ENCODE measurements at regions not wholly inside any gene's neighbourhood (a gene's known extent, or its start where the extent isn't known, plus 50 kb on each side); places are given as distances from the start of the nearest gene placed in this dataset.
A peak's percentile ranks its signal among the peaks of the same experiment; 100 is the strongest.

GRCh38 chr18:22493255-22493654 lies 75.5 kb upstream of the CTAGE1 start:
- DNase-seq = no peak
- no peaks in the 10 kb centered on the region for H3K36me3 ChIP-seq (replicated peaks in 1 of 2; ENCODE audit: insufficient read depth in 1 of 2, low read depth in 2 of 2)
- H3K4me1 ChIP-seq = peaks cover 15% of the 10 kb centered on the region
- intact Hi-C loops (cut with DNase I) = no loop called here
- no peaks in the 10 kb centered on the region for H3K9me3 ChIP-seq
- H3K27me3 ChIP-seq = no peaks in the 10 kb centered on the region
- no peak overlapping the region for H3K4me3 ChIP-seq
- H3K27ac ChIP-seq = no peak overlapping the region
- no peak for ATAC-seq
- no peak for TF ChIP-seq POLR2A (IDR thresholded peaks at IDR 0.05)
- TF ChIP-seq CTCF (IDR thresholded peaks at IDR 0.05) = no peak

GRCh38 chr18:22493940-22494339 lies 76.2 kb upstream of the CTAGE1 start:
- H3K27ac ChIP-seq = no peak overlapping the region
- no peak for ATAC-seq

GRCh38 chr18:22494771-22495170 lies 77.1 kb upstream of the CTAGE1 start:
- no peak for DNase-seq
- intact Hi-C loops (cut with DNase I) = no loop called here
- Histone ChIP-seq H3K36me3 (replicated peaks in 1 of 2; ENCODE audit: insufficient read depth in 1 of 2, low read depth in 2 of 2) (no peaks in the 10 kb centered on the region), H3K27ac (no peak overlapping the region), H3K9me3 (no peaks in the 10 kb centered on the region), H3K4me3 (no peak overlapping the region), H3K4me1 (peaks cover 20% of the 10 kb centered on the region), H3K27me3 (no peaks in the 10 kb centered on the region)
- no peak for ATAC-seq
- TF ChIP-seq CTCF (IDR thresholded peaks at IDR 0.05) (no peak), POLR2A (IDR thresholded peaks at IDR 0.05) (no peak)
- 73 to 89% methylated on average over 2 of the region's 2 CpGs for WGBS, 2 donors

More at GRCh38 chr18:22493940-22494339, 76.2 kb upstream of the CTAGE1 start:
- no peak for TF ChIP-seq POLR2A (IDR thresholded peaks at IDR 0.05)
- DNase-seq = no peak
- H3K4me3 ChIP-seq = no peak overlapping the region
- no peaks in the 10 kb centered on the region for H3K36me3 ChIP-seq (replicated peaks in 1 of 2; ENCODE audit: insufficient read depth in 1 of 2, low read depth in 2 of 2)
- peaks cover 19% of the 10 kb centered on the region for H3K4me1 ChIP-seq
- 70 to 77% methylated on average over 4 of the region's 4 CpGs for WGBS, 2 donors
- no peaks in the 10 kb centered on the region for H3K27me3 ChIP-seq
- intact Hi-C loops (cut with DNase I) = no loop called here
- no peaks in the 10 kb centered on the region for H3K9me3 ChIP-seq

- DNase-seq (no peak), ATAC-seq (peak; percentile 90)
- TF ChIP-seq POLR2A (IDR thresholded peaks at IDR 0.05) (no peak), CTCF (IDR thresholded peaks at IDR 0.05) (no peak)
- no peaks in the 10 kb centered on the region for H3K9me3 ChIP-seq
- H3K4me3 ChIP-seq = no peak overlapping the region
- H3K27ac ChIP-seq = peak overlapping the region in 2 of 4 donors; percentile 7 to 60
- peaks cover 12% of the 10 kb centered on the region for H3K4me1 ChIP-seq
- no peaks in the 10 kb centered on the region for H3K36me3 ChIP-seq (replicated peaks in 1 of 2; ENCODE audit: insufficient read depth in 1 of 2, low read depth in 2 of 2)
- no peaks in the 10 kb centered on the region for H3K27me3 ChIP-seq
- intact Hi-C loops (cut with DNase I) = no loop called here
Observed at GRCh38 chr18:22499421-22499820, 81.7 kb upstream of the CTAGE1 start.

- no peak for TF ChIP-seq POLR2A (IDR thresholded peaks at IDR 0.05)
- TF ChIP-seq CTCF (IDR thresholded peaks at IDR 0.05) = no peak
- Histone ChIP-seq H3K27ac (no peak overlapping the region), H3K9me3 (no peaks in the 10 kb centered on the region), H3K4me3 (no peak overlapping the region), H3K4me1 (peaks cover 10% of the 10 kb centered on the region), H3K36me3 (replicated peaks in 1 of 2; ENCODE audit: insufficient read depth in 1 of 2, low read depth in 2 of 2) (no peaks in the 10 kb centered on the region), H3K27me3 (no peaks in the 10 kb centered on the region)
- DNase-seq (peak in 1 of 4 donors; percentile 33), ATAC-seq (peak; percentile 49)
- intact Hi-C loops (cut with DNase I) = no loop called here
- 92 to 96% methylated on average over 3 of the region's 3 CpGs for WGBS, 2 donors
Observed at GRCh38 chr18:22503803-22504202, 86.1 kb upstream of the CTAGE1 start.

All from body of pancreas (tissue), 4 donors.